ENCODE measurements at regions not wholly inside any gene's neighbourhood (a gene's known extent, or its start where the extent isn't known, plus 50 kb on each side); places are given as distances from the start of the nearest gene placed in this dataset.

DNA sequence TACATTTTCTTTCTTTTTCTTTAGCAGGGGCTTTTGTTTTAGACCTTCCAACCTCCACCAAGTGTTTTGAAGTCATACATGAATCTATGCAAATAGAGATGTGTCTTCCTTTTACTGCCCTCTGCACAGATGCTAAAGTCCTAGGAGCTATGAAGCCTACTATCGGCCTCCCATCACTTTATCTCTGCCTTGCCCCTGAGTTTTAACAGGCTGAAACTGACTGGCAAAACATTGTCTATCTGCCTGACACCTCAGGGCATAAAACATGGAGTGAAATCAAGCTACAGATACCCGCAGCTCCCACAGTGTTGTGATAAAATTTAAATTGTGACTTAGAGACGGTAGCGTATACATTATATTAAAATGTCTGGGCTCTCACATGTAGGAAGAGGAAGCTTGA is 604.6 kb upstream of the C9orf72 start:
- H3K36me3 Mint-ChIP-seq, result no peaks in the 10 kb centered on the region
- H3K27ac Mint-ChIP-seq, result peak overlapping the region in 1 of 3 donors; percentile 59
- H3K4me1 Mint-ChIP-seq, result no peaks in the 10 kb centered on the region
- H3K9me3 Mint-ChIP-seq, result peaks cover 0 to 4% (median 3%) of the 10 kb centered on the region in 3 donors
- no peak overlapping the region for H3K4me3 Mint-ChIP-seq
- no peaks in the 10 kb centered on the region for H3K27me3 Mint-ChIP-seq

DNA sequence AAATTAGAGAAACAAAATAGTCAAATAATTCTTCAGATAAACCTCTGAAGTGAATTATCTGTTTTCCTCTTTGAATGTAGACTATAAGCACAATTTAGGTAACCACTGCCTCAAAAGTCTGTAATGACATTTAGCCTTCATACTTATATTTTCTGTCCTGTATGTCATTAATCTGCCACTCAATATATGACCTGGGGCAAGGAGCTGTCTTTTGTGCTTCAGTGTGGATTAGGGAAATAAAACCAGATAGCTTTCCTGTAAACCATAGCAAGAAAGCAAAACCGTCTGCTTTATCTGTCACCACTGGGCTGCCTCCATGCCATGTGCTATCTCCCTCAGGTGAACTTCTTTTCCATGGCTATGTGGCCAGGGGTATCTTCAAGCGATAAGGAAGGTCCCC is 606.6 kb upstream of the C9orf72 start:
- no peak overlapping the region for H3K27ac Mint-ChIP-seq
- no peaks in the 10 kb centered on the region for H3K27me3 Mint-ChIP-seq
- H3K36me3 Mint-ChIP-seq, result no peaks in the 10 kb centered on the region
- peaks cover 0 to 5% (median 2%) of the 10 kb centered on the region in 3 donors for H3K9me3 Mint-ChIP-seq
- no peaks in the 10 kb centered on the region for H3K4me1 Mint-ChIP-seq
- H3K4me3 Mint-ChIP-seq, result no peak overlapping the region

DNA sequence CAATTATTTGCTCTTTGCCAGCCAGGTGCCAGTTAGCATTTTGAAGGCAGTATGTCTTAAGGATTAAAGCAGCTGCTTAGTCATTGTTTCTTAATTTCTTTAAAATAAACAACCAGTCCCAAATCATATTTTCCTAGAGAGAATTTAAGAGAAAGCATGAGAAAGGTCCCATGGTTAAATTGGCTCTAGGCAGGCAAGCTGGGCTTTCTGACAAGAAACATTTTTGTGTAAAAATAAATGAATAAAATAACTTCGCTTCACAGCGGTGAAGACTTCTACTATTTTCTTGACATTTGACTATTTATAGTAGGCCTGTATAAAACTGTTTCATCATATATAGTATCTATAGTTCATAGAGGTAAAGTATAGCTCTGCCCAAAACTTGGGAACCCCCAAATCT is 617.7 kb upstream of the C9orf72 start:
- peaks cover 1% of the 10 kb centered on the region for H3K27me3 Mint-ChIP-seq
- no peak overlapping the region for H3K4me3 Mint-ChIP-seq
- no peaks in the 10 kb centered on the region for H3K36me3 Mint-ChIP-seq
- H3K4me1 Mint-ChIP-seq, result no peaks in the 10 kb centered on the region
- peaks cover 4 to 10% (median 4%) of the 10 kb centered on the region in 3 donors for H3K9me3 Mint-ChIP-seq
- H3K27ac Mint-ChIP-seq, result no peak overlapping the region

DNA sequence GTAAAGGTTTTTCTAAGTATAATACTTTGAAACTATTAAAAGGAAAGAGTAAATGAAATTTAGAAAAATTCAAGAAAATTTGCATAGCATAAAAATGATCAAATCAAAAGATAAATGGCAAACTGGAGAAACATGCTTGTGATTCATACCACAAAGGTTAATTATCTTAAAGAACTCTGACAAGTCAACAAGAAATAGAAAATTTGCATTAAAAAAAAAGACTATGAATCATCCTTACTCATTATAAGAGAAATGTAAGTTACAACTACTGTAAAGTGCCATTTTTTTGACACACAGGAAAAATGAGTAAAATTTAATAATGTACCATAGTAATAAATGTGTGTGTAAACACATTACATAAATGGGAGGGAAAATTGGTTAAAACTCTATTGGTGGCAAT is 624.4 kb upstream of the C9orf72 start:
- Mint-ChIP-seq H3K27ac (no peak overlapping the region), H3K9me3 (no peaks in the 10 kb centered on the region), H3K4me1 (no peaks in the 10 kb centered on the region), H3K4me3 (no peak overlapping the region), H3K36me3 (no peaks in the 10 kb centered on the region), H3K27me3 (no peaks in the 10 kb centered on the region)

DNA sequence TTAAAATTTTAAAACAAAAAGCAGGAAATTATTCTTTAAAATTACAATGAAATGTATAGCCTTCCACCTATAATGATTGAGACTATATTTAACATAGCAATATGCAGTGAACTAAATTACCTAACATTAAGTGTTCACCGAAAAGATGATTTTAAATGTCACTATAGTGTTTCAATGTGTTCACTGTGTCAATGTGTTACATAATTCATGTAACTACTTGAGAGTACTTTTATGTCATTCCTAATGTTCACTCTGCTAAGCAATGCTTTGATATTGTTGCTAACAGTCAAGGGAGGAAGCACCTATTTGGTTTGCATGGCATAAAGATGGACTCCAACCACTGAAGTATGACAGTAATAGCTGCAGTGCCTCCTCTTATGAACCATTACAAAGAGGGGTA is 629.8 kb upstream of the C9orf72 start:
- Mint-ChIP-seq H3K4me1 (no peaks in the 10 kb centered on the region), H3K27me3 (no peaks in the 10 kb centered on the region), H3K4me3 (no peak overlapping the region), H3K36me3 (no peaks in the 10 kb centered on the region), H3K9me3 (peaks cover 0 to 3% (median 0%) of the 10 kb centered on the region in 3 donors), H3K27ac (no peak overlapping the region)

DNA sequence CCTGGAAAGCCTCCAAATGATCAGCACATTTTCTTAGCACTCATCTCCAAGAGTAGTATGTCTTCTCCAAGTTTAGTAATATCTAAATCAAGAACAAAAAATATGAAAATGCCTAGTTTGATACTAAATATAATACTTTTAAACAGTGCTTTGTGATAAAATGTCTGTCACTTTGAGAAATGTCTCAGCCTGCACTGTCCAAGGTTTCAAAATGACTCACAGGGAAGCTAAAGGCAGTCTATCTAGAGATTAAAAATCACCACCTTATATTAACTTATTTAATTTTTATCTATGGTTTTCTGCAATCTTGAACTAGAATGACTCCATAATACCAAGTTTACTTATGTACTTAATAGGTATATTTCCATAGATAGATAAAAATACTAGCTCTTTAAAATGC is 633.0 kb upstream of the C9orf72 start:
- H3K9me3 Mint-ChIP-seq, result peaks cover 0 to 3% (median 0%) of the 10 kb centered on the region in 3 donors
- H3K27me3 Mint-ChIP-seq, result no peaks in the 10 kb centered on the region
- H3K27ac Mint-ChIP-seq, result no peak overlapping the region
- no peaks in the 10 kb centered on the region for H3K4me1 Mint-ChIP-seq
- H3K4me3 Mint-ChIP-seq, result no peak overlapping the region
- H3K36me3 Mint-ChIP-seq, result no peaks in the 10 kb centered on the region

DNA sequence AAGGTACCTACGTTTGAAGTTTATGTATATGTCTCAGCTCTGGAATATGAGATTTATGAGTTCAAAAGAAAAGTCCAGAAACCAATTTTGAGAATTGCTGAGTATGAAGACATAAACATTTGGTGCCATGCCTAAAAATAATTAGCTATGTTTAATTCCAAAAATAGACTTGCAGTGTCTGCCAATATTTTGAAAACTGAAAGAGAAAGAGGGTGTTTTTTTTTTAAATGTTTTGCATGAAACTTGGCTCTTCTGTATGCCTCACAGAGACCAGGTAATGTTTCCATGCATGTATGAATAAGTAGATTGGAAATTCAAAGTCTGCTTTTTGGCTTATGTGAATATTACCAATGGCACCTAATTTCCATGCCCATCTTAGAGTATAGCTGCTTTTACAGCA is 634.4 kb upstream of the C9orf72 start:
- H3K4me1 Mint-ChIP-seq, result no peaks in the 10 kb centered on the region
- no peak overlapping the region for H3K4me3 Mint-ChIP-seq
- H3K27ac Mint-ChIP-seq, result no peak overlapping the region
- peaks cover 0 to 7% (median 0%) of the 10 kb centered on the region in 3 donors for H3K9me3 Mint-ChIP-seq
- H3K27me3 Mint-ChIP-seq, result no peaks in the 10 kb centered on the region
- H3K36me3 Mint-ChIP-seq, result no peaks in the 10 kb centered on the region

DNA sequence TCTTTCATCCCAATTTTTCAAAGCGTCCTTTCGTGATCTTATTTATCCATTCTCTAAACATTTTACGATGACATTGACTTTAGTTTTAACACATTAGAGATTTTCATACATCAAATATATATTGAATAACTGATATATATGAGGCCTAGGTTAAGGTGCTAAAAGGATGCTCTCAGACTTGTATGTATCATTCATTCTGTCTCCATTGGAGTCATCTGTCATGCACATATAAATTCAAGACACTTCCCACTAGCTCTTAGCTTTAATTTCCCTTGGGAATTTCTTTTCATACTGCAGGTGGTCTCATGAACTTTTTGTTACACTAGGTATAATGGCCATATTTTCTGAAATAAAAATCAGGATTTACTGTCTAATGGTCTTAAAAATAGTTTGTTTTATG is 635.8 kb upstream of the C9orf72 start:
- H3K27ac Mint-ChIP-seq, result no peak overlapping the region
- H3K36me3 Mint-ChIP-seq, result no peaks in the 10 kb centered on the region
- H3K4me1 Mint-ChIP-seq, result no peaks in the 10 kb centered on the region
- H3K4me3 Mint-ChIP-seq, result no peak overlapping the region
- peaks cover 0 to 4% (median 2%) of the 10 kb centered on the region in 3 donors for H3K9me3 Mint-ChIP-seq
- H3K27me3 Mint-ChIP-seq, result no peaks in the 10 kb centered on the region

DNA sequence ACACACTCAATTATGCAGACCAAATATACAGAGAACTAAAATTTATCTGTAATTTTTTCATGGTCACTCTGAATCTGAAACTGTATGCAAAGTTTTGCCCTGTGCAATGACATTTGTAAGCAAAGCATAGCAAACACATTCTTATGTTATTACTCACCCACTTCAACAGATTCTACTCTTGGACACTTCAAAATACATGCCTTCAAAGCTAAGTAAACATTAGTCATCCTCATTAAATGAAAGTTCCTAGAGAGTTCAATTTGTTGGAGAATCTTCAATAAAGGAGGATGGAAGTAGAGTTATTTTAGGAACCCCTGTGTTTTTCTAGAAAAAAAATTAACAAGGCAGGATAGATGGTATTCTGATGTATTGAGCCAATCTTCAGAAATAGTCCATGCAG is 639.7 kb upstream of the C9orf72 start:
- no peak overlapping the region for H3K27ac Mint-ChIP-seq
- H3K27me3 Mint-ChIP-seq, result no peaks in the 10 kb centered on the region
- no peaks in the 10 kb centered on the region for H3K4me1 Mint-ChIP-seq
- H3K9me3 Mint-ChIP-seq, result peaks cover 0 to 4% (median 2%) of the 10 kb centered on the region in 3 donors
- no peak overlapping the region for H3K4me3 Mint-ChIP-seq
- no peaks in the 10 kb centered on the region for H3K36me3 Mint-ChIP-seq

DNA sequence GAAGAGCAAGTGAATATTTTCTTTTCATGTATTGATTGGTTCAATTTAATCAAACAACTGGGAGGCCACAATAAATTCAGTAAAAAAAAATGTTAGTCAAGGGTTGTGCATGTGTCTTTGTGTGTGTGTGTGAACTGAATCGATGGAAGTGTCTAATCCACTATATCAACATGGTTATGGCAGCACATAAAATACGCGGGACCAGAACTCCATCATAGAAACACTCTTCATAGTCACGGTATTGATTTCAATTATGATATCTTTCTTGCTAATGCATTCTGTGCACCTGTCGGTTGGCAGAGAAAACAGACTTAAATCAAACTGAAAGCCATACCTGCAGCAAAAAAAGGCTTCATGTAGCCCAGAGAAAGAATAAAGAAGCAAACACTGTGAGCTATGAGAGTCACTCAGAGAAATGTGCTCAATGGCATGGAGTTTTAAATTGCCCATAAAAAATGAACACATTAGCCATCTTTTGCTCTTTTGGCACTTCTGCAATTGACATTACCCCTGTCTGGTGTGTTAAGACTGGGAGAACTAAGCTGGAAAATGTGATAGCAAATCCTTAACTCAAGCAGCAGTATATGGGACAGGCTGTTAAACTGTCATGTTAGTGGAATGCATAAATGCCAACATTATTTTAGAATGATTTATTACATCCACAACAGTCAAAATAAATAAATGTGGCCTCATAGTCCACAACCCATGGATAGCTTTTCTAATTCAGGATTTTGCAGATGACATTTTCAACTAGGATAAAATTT is 642.4 kb upstream of the C9orf72 start:
- Mint-ChIP-seq H3K4me1 (no peaks in the 10 kb centered on the region), H3K36me3 (no peaks in the 10 kb centered on the region), H3K9me3 (peaks cover 2 to 4% (median 3%) of the 10 kb centered on the region in 3 donors), H3K4me3 (no peak overlapping the region), H3K27ac (no peak overlapping the region), H3K27me3 (no peaks in the 10 kb centered on the region)

DNA sequence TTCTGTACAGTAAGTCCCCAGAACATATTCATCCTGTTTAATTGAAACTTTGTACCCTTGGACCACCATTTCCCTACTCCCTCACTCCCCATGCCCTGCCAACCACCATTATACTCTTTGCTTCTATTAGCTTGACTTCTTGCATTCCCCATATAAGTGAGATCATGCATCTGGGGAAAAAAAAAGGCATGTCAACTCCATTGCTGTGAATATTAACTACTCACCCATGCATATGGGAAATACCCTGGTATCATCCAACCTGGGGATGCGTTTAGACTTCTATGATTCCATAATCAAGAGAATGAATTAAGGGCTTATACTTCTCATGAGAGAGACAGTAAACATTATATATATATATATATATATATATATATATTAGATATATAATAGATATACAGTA is 659.4 kb upstream of the C9orf72 start:
- no peak overlapping the region for H3K4me3 Mint-ChIP-seq
- no peaks in the 10 kb centered on the region for H3K27me3 Mint-ChIP-seq
- H3K4me1 Mint-ChIP-seq, result no peaks in the 10 kb centered on the region
- no peaks in the 10 kb centered on the region for H3K36me3 Mint-ChIP-seq
- H3K27ac Mint-ChIP-seq, result no peak overlapping the region
- H3K9me3 Mint-ChIP-seq, result peaks cover 2 to 10% (median 4%) of the 10 kb centered on the region in 3 donors

DNA sequence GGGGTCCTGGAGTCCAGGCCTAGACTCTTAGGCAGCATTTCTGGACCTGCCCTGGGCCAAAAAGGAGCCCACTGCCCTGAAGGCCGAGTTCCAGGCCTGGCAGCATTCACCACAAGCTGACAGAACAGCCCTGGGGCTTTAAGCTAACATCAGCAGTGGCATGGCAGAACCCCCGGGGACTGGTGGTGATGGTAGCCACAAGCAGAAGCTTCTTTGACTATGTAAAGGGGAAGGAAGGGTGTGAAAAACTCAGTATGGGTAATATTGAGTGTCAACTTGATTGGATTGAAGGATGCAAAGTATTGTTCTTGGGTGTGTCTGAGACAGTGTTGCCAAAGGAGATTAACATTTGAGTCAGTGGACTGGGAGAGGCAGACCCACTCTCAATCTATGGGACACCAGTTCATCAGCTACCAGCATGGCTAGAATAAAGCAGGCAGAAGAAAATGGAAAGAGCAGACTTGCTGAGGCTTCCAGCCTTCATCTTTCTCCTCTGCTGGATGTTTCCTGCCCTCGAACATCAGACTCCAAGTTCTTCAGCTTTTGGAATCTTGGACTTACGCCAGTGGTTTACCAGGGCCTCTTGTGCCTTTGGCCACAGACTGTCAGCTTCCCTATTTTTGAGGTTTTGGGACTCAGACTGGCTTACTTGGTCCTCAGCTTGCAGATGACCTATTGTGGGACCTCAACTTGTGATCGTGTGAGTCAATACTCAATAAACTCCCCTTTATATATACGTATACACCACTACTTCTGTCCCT is 661.0 kb upstream of the C9orf72 start:
- no peaks in the 10 kb centered on the region for H3K4me1 Mint-ChIP-seq
- no peaks in the 10 kb centered on the region for H3K36me3 Mint-ChIP-seq
- H3K27me3 Mint-ChIP-seq, result no peaks in the 10 kb centered on the region
- peaks cover 2 to 18% (median 6%) of the 10 kb centered on the region in 3 donors for H3K9me3 Mint-ChIP-seq
- H3K27ac Mint-ChIP-seq, result no peak overlapping the region
- H3K4me3 Mint-ChIP-seq, result no peak overlapping the region

DNA sequence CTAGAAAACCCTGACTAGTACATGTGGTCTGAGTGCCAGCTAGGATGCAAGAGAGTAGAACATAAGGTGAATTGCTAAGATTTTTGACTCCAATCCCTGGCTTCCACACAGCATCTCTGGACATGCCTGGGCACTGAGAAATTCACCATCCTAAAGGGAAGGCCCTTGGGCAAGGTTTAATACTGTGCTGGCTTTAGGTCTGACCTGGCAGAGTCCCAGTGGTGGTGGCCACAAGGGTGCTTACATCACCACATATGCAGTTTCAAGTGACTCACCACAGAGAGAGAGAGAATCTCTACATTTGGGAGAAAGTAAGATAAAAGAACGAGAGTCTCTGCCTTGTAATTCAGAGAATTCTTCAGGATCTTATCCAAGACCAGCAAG is 661.6 kb upstream of the C9orf72 start:
- Mint-ChIP-seq H3K27ac (no peak overlapping the region), H3K4me3 (no peak overlapping the region), H3K9me3 (peaks cover 2 to 18% (median 6%) of the 10 kb centered on the region in 3 donors), H3K4me1 (no peaks in the 10 kb centered on the region), H3K27me3 (no peaks in the 10 kb centered on the region), H3K36me3 (no peaks in the 10 kb centered on the region)

DNA sequence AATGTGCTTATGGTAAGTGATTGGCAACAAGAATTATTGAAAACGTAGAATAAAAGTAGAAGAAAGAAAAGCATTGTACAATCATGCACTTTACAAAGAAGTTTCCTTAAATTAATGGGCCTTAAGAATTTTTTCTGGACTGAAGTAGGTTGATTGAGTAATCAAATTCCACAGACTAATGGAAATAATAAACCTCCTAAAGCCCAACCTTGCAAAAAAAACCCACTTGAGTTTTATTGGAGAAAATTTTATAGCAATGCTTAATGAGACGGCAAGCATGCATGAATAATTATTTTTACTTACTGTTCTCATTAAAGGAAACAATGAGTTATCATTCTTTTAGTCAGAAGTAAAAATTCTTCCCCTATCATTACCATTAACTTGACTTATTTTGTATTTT is 676.1 kb upstream of the C9orf72 start:
- Mint-ChIP-seq H3K4me1 (no peaks in the 10 kb centered on the region), H3K27me3 (no peaks in the 10 kb centered on the region), H3K36me3 (no peaks in the 10 kb centered on the region), H3K4me3 (no peak overlapping the region), H3K27ac (no peak overlapping the region), H3K9me3 (peaks cover 2 to 11% (median 9%) of the 10 kb centered on the region in 3 donors)

DNA sequence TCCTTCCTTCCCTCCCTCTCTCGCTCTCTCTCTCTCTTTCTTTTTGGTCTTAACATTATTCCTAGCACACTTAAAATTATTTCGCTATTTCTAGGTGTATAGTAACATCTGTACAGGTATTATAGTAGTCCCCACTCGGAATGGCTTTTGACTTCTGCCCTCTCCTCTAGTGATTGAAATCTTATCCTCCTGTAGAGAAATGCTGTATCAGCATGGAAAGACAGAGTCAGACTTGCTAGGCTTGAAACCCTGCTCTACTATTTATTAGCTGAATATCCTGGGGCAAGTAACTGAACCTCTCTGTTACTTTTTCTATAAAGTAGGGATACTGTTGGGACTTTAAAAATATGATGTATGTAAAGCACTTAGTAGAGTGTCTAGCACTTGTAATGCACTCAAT is 681.9 kb upstream of the C9orf72 start:
- H3K9me3 Mint-ChIP-seq, result peaks cover 0 to 4% (median 3%) of the 10 kb centered on the region in 3 donors
- H3K27me3 Mint-ChIP-seq, result no peaks in the 10 kb centered on the region
- no peaks in the 10 kb centered on the region for H3K36me3 Mint-ChIP-seq
- H3K4me3 Mint-ChIP-seq, result no peak overlapping the region
- no peak overlapping the region for H3K27ac Mint-ChIP-seq
- no peaks in the 10 kb centered on the region for H3K4me1 Mint-ChIP-seq

DNA sequence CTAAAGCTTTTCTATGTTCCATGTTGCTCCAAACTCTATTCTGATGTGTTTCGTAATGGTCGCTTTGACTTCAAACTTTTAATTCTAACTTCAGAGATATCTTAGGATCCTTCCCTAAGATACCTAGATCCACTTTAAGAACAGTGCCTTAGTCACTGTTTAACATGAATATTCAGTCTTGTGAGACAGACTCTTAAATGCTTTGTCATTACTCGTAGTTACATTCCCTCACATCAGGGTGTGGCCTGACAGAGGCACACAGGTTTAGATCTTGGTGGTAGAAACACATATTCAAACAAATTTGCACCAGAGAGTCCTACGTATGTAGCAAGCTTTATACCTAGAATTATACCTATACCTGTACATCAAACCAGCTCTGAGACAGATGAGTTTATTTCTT is 687.0 kb upstream of the C9orf72 start:
- Mint-ChIP-seq H3K4me1 (no peaks in the 10 kb centered on the region), H3K27me3 (no peaks in the 10 kb centered on the region), H3K27ac (no peak overlapping the region), H3K4me3 (no peak overlapping the region), H3K9me3 (no peaks in the 10 kb centered on the region), H3K36me3 (no peaks in the 10 kb centered on the region)

Data from IgD-negative memory B cell (primary cell).